Amniotic epithelial cell (primary cell): ENCODE measurements at regions not wholly inside any gene's neighbourhood (a gene's known extent, or its start where the extent isn't known, plus 50 kb on each side); places are given as distances from the start of the nearest gene placed in this dataset.

Source experiments
- DNase-seq: peaks from one replicate; pipeline ENCODE4 v3.0.0-alpha.2; 2010; ENCODE audit warnings: low read depth

GRCh38 chr20:51156041-51156982 is 133.4 kb upstream of the KCNG1 start:
- peak; percentile 70 for DNase-seq

DNA sequence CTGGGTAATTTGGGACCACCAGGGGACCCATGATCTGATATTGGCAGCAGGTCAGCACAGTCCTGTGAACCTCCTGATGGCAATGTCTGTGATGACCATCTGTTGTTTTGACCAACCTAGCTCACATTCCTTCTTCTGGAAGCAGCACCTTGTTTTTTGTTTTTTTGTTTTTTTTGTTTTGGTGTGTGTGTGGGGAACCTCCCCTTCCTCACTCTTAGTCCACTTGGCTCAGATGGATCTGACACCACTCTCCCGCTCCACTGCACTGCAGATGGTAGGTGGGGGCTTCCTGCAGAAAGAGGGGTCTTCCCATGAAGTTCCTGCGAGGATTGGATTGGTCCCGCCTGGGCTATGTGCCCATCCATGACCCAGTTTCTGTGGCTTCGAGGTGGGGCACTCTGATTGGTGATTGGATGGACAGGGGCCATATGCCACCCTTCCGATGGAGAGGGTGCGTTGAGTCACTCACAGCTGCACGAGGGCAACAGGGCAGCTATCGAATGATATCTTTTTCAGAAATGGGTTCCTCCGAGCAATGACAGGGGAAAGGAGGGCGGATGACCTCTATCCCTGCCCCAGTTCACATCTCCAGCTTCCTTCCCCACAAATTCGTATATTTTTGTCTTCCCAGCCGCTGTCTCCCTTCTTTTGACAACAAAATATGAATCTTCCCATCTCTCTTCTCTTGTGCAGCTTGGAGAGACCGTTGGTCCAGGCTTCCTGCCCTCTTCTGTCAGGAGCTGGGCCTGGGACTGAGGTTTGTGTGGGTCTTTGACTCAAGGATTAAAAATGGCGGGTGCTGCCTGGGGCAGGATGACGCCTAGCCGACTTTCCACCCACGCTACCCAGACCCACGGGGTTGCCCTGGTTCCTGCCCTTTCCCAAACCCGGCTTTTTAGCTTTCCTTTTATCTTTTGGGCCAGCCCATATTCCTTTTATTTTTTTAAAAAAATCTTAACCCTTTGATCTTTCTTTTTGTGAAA is 132.1 kb upstream of the KCNG1 start:
- no peak for DNase-seq

DNA sequence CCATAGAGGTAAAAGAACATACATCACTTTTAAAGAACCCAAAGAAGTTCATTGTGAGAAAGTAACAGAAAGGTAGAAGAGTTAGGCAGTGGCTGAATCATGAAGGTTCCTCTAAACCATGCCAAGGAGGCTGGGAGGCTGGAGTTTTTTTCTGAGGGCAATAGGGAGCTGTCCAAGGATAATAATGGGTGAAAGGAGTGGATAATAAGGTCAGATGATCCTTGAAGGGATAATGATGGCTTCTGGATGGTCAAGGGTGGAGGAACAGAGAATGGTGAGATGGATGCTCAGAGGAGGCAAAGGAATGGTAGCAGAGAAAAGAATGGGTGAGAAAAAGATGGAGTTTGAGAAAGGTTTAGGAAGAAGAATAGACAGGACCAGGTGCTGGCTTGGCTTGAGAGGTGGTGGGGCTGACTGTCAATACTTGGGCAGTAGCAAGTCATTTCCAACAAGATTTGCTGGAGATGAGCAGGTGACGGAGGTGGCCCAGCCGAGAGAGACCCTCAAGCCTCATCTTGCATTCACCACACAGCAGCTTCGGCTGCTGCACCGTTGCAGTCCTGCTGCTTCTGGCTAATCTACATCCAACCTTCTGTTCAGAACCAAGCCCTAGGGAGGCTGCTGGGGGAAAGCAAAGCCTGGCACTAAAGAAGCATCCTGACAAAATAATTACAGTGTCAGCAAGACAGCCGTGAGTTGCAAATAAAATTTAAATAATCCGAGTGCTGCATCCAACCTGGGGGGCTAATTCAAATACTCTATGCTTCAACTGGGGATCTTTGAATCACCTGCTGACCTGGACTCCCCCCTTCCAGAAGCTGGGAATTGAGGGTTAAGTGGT is 131.2 kb upstream of the KCNG1 start:
- no peak for DNase-seq

DNA sequence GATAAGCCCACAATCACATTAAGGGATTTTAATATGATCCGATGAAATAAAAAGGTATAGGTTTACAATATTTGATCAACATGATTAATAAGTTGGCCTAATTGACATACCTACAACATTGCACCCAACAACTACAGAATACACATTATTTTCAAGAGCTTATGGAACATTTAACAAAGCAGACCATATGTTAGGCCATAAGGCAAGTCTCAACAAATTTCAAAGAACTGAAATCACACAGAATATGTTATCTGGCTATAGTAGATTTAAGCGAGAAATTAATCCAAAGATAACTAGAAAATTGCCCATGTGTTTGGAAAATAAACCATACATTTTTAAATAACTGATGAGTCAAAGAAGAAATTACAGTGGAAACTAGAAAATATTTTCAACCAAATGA is 126.0 kb upstream of the KCNG1 start:
- no peak for DNase-seq

DNA sequence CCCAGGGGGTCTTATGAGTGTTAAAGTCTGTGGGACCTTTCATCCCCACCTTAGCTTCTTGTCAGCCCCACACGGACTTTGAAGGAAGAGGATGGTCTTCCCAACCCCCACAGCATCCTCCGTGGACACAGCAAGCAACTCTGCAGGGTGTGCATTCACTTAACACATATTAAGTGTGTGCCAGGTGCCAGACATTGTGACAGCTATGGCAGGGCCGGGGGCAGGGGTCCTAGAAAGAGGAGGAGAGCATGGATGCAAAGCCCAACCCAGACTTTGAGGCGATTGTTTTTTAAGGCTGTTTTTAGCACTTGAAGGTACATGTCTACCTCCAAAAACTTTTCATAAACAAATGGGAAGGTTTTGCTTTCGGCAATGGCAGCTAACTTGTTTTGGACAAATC is 121.6 kb upstream of the KCNG1 start:
- DNase-seq: no peak

GRCh38 chr20:51143652-51144051 is 120.7 kb upstream of the KCNG1 start:
- no peak for DNase-seq

DNA sequence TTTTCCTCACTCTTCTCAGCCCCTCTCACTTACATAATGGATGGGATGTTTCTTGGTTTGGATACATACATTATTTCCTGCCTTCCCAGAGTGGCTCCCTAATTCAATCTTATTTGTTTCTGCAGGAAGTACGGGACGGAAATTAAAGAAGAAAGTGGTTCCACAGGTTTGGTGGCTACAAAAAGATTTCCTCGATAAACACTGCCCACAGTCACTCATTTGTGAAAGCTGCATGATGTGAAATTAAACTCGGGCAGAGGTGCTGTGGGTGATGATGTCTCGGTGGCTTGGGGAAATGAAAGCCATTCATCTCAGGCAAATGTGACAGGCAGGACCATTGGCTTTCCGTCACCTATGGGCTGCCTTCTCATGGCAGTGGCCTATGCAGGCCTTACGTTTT is 119.5 kb upstream of the KCNG1 start:
- no peak for DNase-seq

DNA sequence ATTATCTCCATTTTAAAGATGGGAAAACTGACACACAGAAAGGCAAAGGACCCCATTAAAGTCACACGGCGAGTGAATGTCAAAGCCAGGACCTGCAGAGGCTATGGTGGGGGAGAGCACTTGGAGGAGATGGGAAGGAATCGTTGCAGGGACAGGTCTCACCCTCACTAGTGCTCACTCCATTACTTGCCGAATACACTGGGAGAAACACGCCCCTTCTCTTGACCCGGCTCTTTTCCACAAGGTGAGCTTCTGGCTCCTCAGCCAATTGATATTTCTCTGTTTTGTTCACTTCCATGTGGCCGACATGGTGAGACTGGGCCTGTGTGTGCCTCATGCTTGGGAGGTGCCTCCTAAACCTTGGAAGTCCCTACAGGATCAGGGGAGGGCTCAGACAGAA is 117.8 kb upstream of the KCNG1 start:
- DNase-seq: no peak

DNA sequence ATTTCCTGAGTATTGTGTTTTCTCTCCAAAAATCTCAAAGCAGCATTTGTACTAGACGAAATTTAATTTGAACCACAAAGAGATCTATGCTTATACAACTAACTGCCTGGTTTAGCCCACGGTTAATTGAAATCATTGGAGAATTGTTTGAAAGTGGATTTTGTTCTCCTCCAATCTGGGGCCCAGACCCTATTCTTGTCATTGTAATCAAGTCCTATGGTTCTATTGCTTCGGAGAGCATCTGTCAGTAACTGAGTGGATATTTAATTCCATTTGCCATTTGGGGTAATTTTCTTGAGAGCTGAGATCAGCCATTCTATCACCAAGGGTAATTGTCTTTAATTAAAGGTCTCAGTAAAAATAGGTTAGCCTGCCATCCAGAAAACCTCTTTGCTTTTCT is 117.0 kb upstream of the KCNG1 start:
- DNase-seq: no peak

- DNase-seq: no peak
These were observed 115.7 kb upstream of the KCNG1 start for GRCh38 chr20:51138576-51138975.

GRCh38 chr20:51137461-51137860 is 114.6 kb upstream of the KCNG1 start:
- no peak for DNase-seq

GRCh38 chr20:51135926-51136715 is 113.2 kb upstream of the KCNG1 start:
- DNase-seq: no peak

GRCh38 chr20:51134405-51134804 is 111.5 kb upstream of the KCNG1 start:
- DNase-seq: no peak

GRCh38 chr20:51132279-51132678 is 109.4 kb upstream of the KCNG1 start:
- no peak for DNase-seq

DNA sequence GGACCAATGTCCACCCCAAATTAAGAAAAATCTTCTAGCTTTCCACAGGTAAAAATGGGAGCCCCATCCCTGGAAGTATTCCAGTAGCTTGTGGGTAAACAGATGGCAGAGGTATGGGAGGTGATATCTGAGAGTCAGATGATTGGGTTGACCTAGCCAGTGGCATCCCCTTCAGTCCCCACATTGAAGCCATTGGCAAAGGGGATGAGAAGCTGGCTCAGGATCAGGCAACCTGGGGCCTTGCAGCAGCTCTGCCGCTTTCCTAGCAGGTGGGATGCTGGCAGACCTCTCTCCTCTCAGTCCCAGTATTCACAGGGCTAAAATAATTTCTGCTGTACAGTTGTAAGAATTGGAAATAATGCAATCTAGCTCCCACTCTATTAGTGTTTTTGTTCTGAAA is 108.9 kb upstream of the KCNG1 start:
- no peak for DNase-seq

DNA sequence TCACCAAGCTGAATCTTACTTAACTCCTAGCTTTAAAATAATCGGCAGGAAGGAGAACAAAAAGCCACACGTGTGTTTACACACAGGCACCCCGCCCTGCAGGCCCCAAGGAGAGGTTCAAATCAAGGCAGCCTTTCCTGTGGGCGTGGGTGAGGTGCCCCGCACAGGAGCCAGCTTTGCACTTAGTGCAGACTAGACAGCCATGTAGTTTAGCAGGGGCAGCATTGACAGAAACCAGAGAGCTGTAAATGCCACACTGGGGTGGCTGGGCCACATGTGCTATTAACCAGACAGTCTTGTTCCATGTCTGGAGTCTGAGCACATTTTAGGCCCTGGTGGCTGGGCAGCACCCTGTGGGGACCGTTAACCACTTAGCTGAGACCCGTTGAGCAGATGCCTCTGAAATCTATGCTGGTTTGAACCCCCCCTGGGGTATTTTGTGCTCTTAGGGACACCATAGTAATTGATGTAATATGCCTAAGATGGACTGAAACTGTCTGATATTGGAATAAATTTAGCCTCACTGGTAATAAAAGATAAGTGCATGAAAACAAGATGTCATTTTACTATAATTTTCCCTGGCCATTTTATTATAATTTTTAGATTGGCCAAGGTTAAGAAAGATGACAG is 106.4 kb upstream of the KCNG1 start:
- no peak for DNase-seq

GRCh38 chr20:51128198-51128597 is 105.3 kb upstream of the KCNG1 start:
- DNase-seq: peak; percentile 87

DNA sequence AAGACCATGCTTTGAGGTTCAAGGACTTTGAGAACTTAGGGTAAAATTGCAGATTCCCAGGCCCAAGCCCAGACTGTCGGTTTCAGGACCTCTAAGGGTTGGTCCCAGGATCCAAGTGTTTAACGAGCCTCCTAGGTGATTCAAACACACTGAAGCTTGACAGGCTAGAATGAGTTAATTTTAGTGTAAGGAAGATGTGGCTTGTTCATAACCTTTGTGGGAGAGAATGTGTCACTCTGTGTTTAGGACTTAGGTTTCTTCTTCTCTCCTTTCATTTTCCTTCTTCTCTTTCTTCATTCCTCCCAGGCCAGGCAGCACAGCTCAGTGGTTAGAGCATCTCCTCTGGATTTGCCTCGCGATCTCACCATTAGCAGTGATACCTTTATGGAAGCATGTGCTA is 104.8 kb upstream of the KCNG1 start:
- no peak for DNase-seq

DNA sequence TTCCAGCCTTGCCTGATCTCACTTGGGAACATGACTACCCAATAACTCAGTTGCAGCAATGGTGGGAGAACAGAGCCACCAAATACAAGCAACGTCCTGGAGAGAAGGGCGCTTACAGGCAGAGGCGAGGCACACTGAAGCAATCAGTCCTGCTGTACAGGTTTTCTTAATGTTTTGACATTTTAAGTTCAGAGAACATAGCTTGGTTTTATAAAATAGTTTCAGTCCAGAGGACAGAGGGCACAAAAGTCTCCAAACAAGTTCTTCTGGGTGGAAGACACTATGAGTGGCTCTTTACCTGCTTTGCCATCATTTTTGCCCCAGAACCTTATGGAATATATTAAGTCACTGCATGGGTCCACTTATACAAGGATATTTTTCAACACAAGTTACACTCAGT is 103.4 kb upstream of the KCNG1 start:
- no peak for DNase-seq

- DNase-seq: no peak
These were observed 102.9 kb upstream of the KCNG1 start for GRCh38 chr20:51125780-51126179.

GRCh38 chr20:51125105-51125504 is 102.2 kb upstream of the KCNG1 start:
- DNase-seq: no peak
